ENCODE measurements at regions not wholly inside any gene's neighbourhood (a gene's known extent, or its start where the extent isn't known, plus 50 kb on each side); places are given as distances from the start of the nearest gene placed in this dataset.

GRCh38 chr2:105150231-105150630 lies 91.3 kb upstream of the GPR45 start:
- intact Hi-C loops (cut with DNase I, micrococcal nuclease): no loop called here
- no peak for DNase-seq
- ATAC-seq: no peak

GRCh38 chr2:105154119-105154818 lies 87.3 kb upstream of the GPR45 start:
- intact Hi-C loops (cut with DNase I, micrococcal nuclease): no loop called here
- DNase-seq (no peak), ATAC-seq (no peak)

- no peak for ATAC-seq
- intact Hi-C loops (cut with DNase I, micrococcal nuclease): no loop called here
- DNase-seq: no peak
Measured at GRCh38 chr2:105156166-105156565, 85.4 kb upstream of the GPR45 start.

GRCh38 chr2:105158002-105158401 lies 83.5 kb upstream of the GPR45 start:
- DNase-seq: no peak
- ATAC-seq: no peak
- intact Hi-C loops (cut with DNase I, micrococcal nuclease): no loop called here

- ATAC-seq: no peak
- intact Hi-C loops (cut with DNase I, micrococcal nuclease): no loop called here
Measured at GRCh38 chr2:105166688-105167087, 74.9 kb upstream of the GPR45 start.

GRCh38 chr2:105168543-105168942 lies 73.0 kb upstream of the GPR45 start:
- DNase-seq (no peak), ATAC-seq (no peak)
- intact Hi-C loops (cut with DNase I, micrococcal nuclease): no loop called here

More at GRCh38 chr2:105166688-105167087, 74.9 kb upstream of the GPR45 start:
- no peak for DNase-seq

- DNase-seq (no peak), ATAC-seq (peak; percentile 46)
- intact Hi-C loops (cut with DNase I, micrococcal nuclease): no loop called here
Measured at GRCh38 chr2:105175231-105175630, 66.3 kb upstream of the GPR45 start.

GRCh38 chr2:105176429-105176828 lies 65.1 kb upstream of the GPR45 start:
- peak; percentile 48 to 65 for DNase-seq
- ATAC-seq: peak; percentile 81
- intact Hi-C loops (cut with DNase I, micrococcal nuclease): no loop called here

GRCh38 chr2:105177008-105177407 lies 64.5 kb upstream of the GPR45 start:
- ATAC-seq (no peak), DNase-seq (no peak)
- intact Hi-C loops (cut with DNase I, micrococcal nuclease): no loop called here

GRCh38 chr2:105177536-105178254 lies 63.8 kb upstream of the GPR45 start:
- intact Hi-C loops (cut with DNase I, micrococcal nuclease): no loop called here
- ATAC-seq (no peak), DNase-seq (no peak)

- intact Hi-C loops (cut with DNase I, micrococcal nuclease): no loop called here
Measured at GRCh38 chr2:105179469-105180372, 61.8 kb upstream of the GPR45 start.

GRCh38 chr2:105180491-105180972 lies 61.0 kb upstream of the GPR45 start:
- intact Hi-C loops (cut with DNase I, micrococcal nuclease): no loop called here
- ATAC-seq: peak; percentile 78
- DNase-seq: peak; percentile 56 to 69

More at GRCh38 chr2:105179469-105180372, 61.8 kb upstream of the GPR45 start:
- peak; percentile 74 to 78 for DNase-seq
- ATAC-seq: peak; percentile 57

- DNase-seq (no peak), ATAC-seq (no peak)
- intact Hi-C loops (cut with DNase I, micrococcal nuclease): no loop called here
Measured at GRCh38 chr2:105181282-105181681, 60.3 kb upstream of the GPR45 start.

GRCh38 chr2:105183555-105184323 lies 57.8 kb upstream of the GPR45 start:
- ATAC-seq: no peak

GRCh38 chr2:105184420-105184819 lies 57.1 kb upstream of the GPR45 start:
- intact Hi-C loops (cut with DNase I, micrococcal nuclease): no loop called here
- ATAC-seq: peak; percentile 65
- peak; percentile 41 to 63 for DNase-seq

More at GRCh38 chr2:105183555-105184323, 57.8 kb upstream of the GPR45 start:
- intact Hi-C loops (cut with DNase I, micrococcal nuclease): no loop called here
- DNase-seq: no peak

- ATAC-seq: no peak
- no peak for DNase-seq
- intact Hi-C loops (cut with DNase I, micrococcal nuclease): no loop called here
Measured at GRCh38 chr2:105186967-105187498, 54.5 kb upstream of the GPR45 start.

- ATAC-seq (no peak), DNase-seq (no peak)
- intact Hi-C loops (cut with DNase I, micrococcal nuclease): no loop called here
Measured at GRCh38 chr2:105187531-105187930, 54.0 kb upstream of the GPR45 start.

GRCh38 chr2:105188343-105188742 lies 53.2 kb upstream of the GPR45 start:
- ATAC-seq (no peak), DNase-seq (no peak)
- intact Hi-C loops (cut with DNase I, micrococcal nuclease): no loop called here
